Calu3 (cell line): ENCODE measurements at regions not wholly inside any gene's neighbourhood (a gene's known extent, or its start where the extent isn't known, plus 50 kb on each side); places are given as distances from the start of the nearest gene placed in this dataset.

Experiments used
- BruUV-seq: library from RNA; stranded (reverse); fragments of 400-500 nt; replicated peaks from 2 replicates; lab custom pipeline; 2021; lab: Mats Ljungman, UMichigan
- CTCF ChIA-PET: fragments of 300-600 bp; sonication (Branson Sonifier 250); formaldehyde crosslinking; loops from one replicate; lab custom pipeline; 2022; ENCODE audit warnings: antibody characterized with exemption; lab: Charles Lee
- DNase-seq: peaks from one replicate; pipeline ENCODE4 v3.0.0; 2022
- H3K27ac Mint-ChIP-seq: one replicate; pipeline ENCODE4 v1.8.0; 2022; ENCODE audit warnings: mixed read lengths; ENCODE audit not compliant: unreplicated experiment
- H3K27me3 Mint-ChIP-seq: one replicate; pipeline ENCODE4 v1.8.0; 2022; ENCODE audit warnings: mixed read lengths; ENCODE audit not compliant: unreplicated experiment
- H3K36me3 Mint-ChIP-seq: one replicate; pipeline ENCODE4 v1.8.0; 2022; ENCODE audit warnings: mild to moderate bottlenecking, moderate library complexity, mixed read lengths; ENCODE audit not compliant: insufficient read depth, unreplicated experiment
- H3K4me1 Mint-ChIP-seq: one replicate; pipeline ENCODE4 v1.8.0; 2022; ENCODE audit warnings: mild to moderate bottlenecking, low read depth, mixed read lengths; ENCODE audit not compliant: unreplicated experiment
- H3K4me3 Mint-ChIP-seq: one replicate; pipeline ENCODE4 v1.8.0; 2022; ENCODE audit warnings: mild to moderate bottlenecking, low read depth, moderate library complexity, mixed read lengths; ENCODE audit not compliant: unreplicated experiment
- H3K9me3 Mint-ChIP-seq: one replicate; pipeline ENCODE4 v1.8.0; 2022; ENCODE audit warnings: low read depth, mixed read lengths; ENCODE audit not compliant: unreplicated experiment
- CTCF ChIP-seq: fragments of 200-600 bp; IDR thresholded peaks from one replicate; pipeline ENCODE4 v1.8.0; 2022; ENCODE audit warnings: antibody characterized with exemption; ENCODE audit not compliant: unreplicated experiment
- intact Hi-C: fragments of 100-400 bp; cut with micrococcal nuclease; formaldehyde crosslinking; loops from one replicate; pipeline ENCODE4 v1.10.0; 2022; ENCODE audit not compliant: unreplicated experiment

GRCh38 chr11:82270870-82271269 lies 462.8 kb downstream of the FAM181B start:
- BruUV-seq, result no TSS peak
- Mint-ChIP-seq H3K9me3 (peaks cover 11% of the 10 kb centered on the region), H3K27ac (no peak overlapping the region), H3K4me3 (no peak overlapping the region), H3K4me1 (no peaks in the 10 kb centered on the region), H3K36me3 (no peaks in the 10 kb centered on the region), H3K27me3 (no peaks in the 10 kb centered on the region)
- TF ChIP-seq CTCF, result no peak
- intact Hi-C loops, result no loop called here
- CTCF ChIA-PET, result no interaction called here
- DNase-seq, result no peak

- intact Hi-C loops, result no loop called here
- TF ChIP-seq CTCF, result no peak
- no TSS peak for BruUV-seq
- H3K4me3 Mint-ChIP-seq, result no peak overlapping the region
- CTCF ChIA-PET, result no interaction called here
- no peaks in the 10 kb centered on the region for H3K4me1 Mint-ChIP-seq
- no peak overlapping the region for H3K27ac Mint-ChIP-seq
- H3K9me3 Mint-ChIP-seq, result peaks cover 9% of the 10 kb centered on the region
- H3K36me3 Mint-ChIP-seq, result no peaks in the 10 kb centered on the region
- no peak for DNase-seq
- no peaks in the 10 kb centered on the region for H3K27me3 Mint-ChIP-seq
Measured at GRCh38 chr11:82268627-82269026, 465.0 kb downstream of the FAM181B start.

GRCh38 chr11:82267186-82267585 lies 466.5 kb downstream of the FAM181B start:
- no peak for DNase-seq
- no peaks in the 10 kb centered on the region for H3K36me3 Mint-ChIP-seq
- no peaks in the 10 kb centered on the region for H3K4me1 Mint-ChIP-seq
- peaks cover 5% of the 10 kb centered on the region for H3K9me3 Mint-ChIP-seq
- H3K27ac Mint-ChIP-seq, result no peak overlapping the region
- CTCF ChIA-PET, result no interaction called here
- H3K4me3 Mint-ChIP-seq, result no peak overlapping the region
- BruUV-seq, result no TSS peak
- no peaks in the 10 kb centered on the region for H3K27me3 Mint-ChIP-seq
- TF ChIP-seq CTCF, result no peak
- intact Hi-C loops, result no loop called here

- Mint-ChIP-seq H3K27me3 (no peaks in the 10 kb centered on the region), H3K36me3 (no peaks in the 10 kb centered on the region), H3K4me3 (no peak overlapping the region), H3K9me3 (peaks cover 3% of the 10 kb centered on the region), H3K27ac (no peak overlapping the region), H3K4me1 (no peaks in the 10 kb centered on the region)
- CTCF ChIA-PET, result no interaction called here
- no peak for DNase-seq
- intact Hi-C loops, result no loop called here
- no peak for TF ChIP-seq CTCF
- no TSS peak for BruUV-seq
Measured at GRCh38 chr11:82261367-82261766, 472.3 kb downstream of the FAM181B start.

GRCh38 chr11:82250047-82250446 lies 483.6 kb downstream of the FAM181B start:
- TF ChIP-seq CTCF, result no peak
- H3K4me3 Mint-ChIP-seq, result no peak overlapping the region
- H3K9me3 Mint-ChIP-seq, result peaks cover 6% of the 10 kb centered on the region
- no TSS peak for BruUV-seq
- H3K27ac Mint-ChIP-seq, result no peak overlapping the region
- no peaks in the 10 kb centered on the region for H3K27me3 Mint-ChIP-seq
- no peak for DNase-seq
- H3K4me1 Mint-ChIP-seq, result no peaks in the 10 kb centered on the region
- intact Hi-C loops, result no loop called here
- H3K36me3 Mint-ChIP-seq, result no peaks in the 10 kb centered on the region
- CTCF ChIA-PET, result no interaction called here
